ENCODE measurements at regions not wholly inside any gene's neighbourhood (a gene's known extent, or its start where the extent isn't known, plus 50 kb on each side); places are given as distances from the start of the nearest gene placed in this dataset.
A peak's percentile ranks its signal among the peaks of the same experiment; 100 is the strongest.

- DNase-seq (ENCODE audit: low spot score): no peak
These were observed 685.7 kb downstream of the MCTP2 start for GRCh38 chr15:94917068-94917467.

- no peak for DNase-seq (ENCODE audit: low spot score)
These were observed 690.6 kb downstream of the MCTP2 start for GRCh38 chr15:94921936-94922335.

- no peak for DNase-seq (ENCODE audit: low spot score)
These were observed 692.7 kb downstream of the MCTP2 start for GRCh38 chr15:94924057-94924456.

- no peak for DNase-seq (ENCODE audit: low spot score)
These were observed 693.7 kb downstream of the MCTP2 start for GRCh38 chr15:94924971-94925598.

GRCh38 chr15:94925680-94926079 is 694.3 kb downstream of the MCTP2 start:
- no peak for DNase-seq (ENCODE audit: low spot score)

GRCh38 chr15:94927003-94927402 is 695.6 kb downstream of the MCTP2 start:
- no peak for DNase-seq (ENCODE audit: low spot score)

GRCh38 chr15:94929282-94929681 is 697.9 kb downstream of the MCTP2 start:
- no peak for DNase-seq (ENCODE audit: low spot score)

- no peak for DNase-seq (ENCODE audit: low spot score)
These were observed 699.1 kb downstream of the MCTP2 start for GRCh38 chr15:94930441-94930840.

- DNase-seq (ENCODE audit: low spot score): no peak
These were observed 699.6 kb downstream of the MCTP2 start for GRCh38 chr15:94930960-94931359.

GRCh38 chr15:94934440-94934839 is 703.1 kb downstream of the MCTP2 start:
- no peak for DNase-seq (ENCODE audit: low spot score)

- no peak for DNase-seq (ENCODE audit: low spot score)
These were observed 705.9 kb downstream of the MCTP2 start for GRCh38 chr15:94937242-94937641.

GRCh38 chr15:94943888-94944287 is 712.5 kb downstream of the MCTP2 start:
- DNase-seq (ENCODE audit: low spot score): no peak

- DNase-seq (ENCODE audit: low spot score): no peak
These were observed 720.2 kb downstream of the MCTP2 start for GRCh38 chr15:94951538-94951937.

GRCh38 chr15:94963953-94964352 is 732.6 kb downstream of the MCTP2 start:
- no peak for DNase-seq (ENCODE audit: low spot score)

- no peak for DNase-seq (ENCODE audit: low spot score)
These were observed 734.2 kb downstream of the MCTP2 start for GRCh38 chr15:94965593-94965992.

GRCh38 chr15:94968133-94968532 is 736.8 kb downstream of the MCTP2 start:
- no peak for DNase-seq (ENCODE audit: low spot score)

- no peak for DNase-seq (ENCODE audit: low spot score)
These were observed 738.7 kb downstream of the MCTP2 start for GRCh38 chr15:94970096-94970495.

GRCh38 chr15:94970802-94971201 is 739.4 kb downstream of the MCTP2 start:
- peak; percentile 6 for DNase-seq (ENCODE audit: low spot score)

GRCh38 chr15:94972314-94972713 is 741.0 kb downstream of the MCTP2 start:
- peak; percentile 9 for DNase-seq (ENCODE audit: low spot score)

- DNase-seq (ENCODE audit: low spot score): no peak
These were observed 755.7 kb downstream of the MCTP2 start for GRCh38 chr15:94987085-94987484.

GRCh38 chr15:94991718-94992117 is 760.4 kb downstream of the MCTP2 start:
- no peak for DNase-seq (ENCODE audit: low spot score)

- DNase-seq (ENCODE audit: low spot score): no peak
These were observed 778.3 kb downstream of the MCTP2 start for GRCh38 chr15:95009635-95010034.

GRCh38 chr15:95013381-95013780 is 782.0 kb downstream of the MCTP2 start:
- no peak for DNase-seq (ENCODE audit: low spot score)

GRCh38 chr15:95016511-95017229 is 785.3 kb downstream of the MCTP2 start:
- no peak for DNase-seq (ENCODE audit: low spot score)

Measured in pons (tissue), 1 donor.